H54 (cell line): ENCODE measurements at regions not wholly inside any gene's neighbourhood (a gene's known extent, or its start where the extent isn't known, plus 50 kb on each side); places are given as distances from the start of the nearest gene placed in this dataset.

ENCODE experiments used
- DNase-seq: peaks from one replicate; pipeline ENCODE4 v3.0.0; 2011; ENCODE audit warnings: low spot score, mixed read lengths; ENCODE audit not compliant: insufficient read length
- FAIRE-seq: peaks from 3 replicates; lab custom pipeline; 2011; peaks lifted over from hg19 to GRCh38; lab: Jason Lieb, UNC
- POLR2A ChIP-seq: IDR thresholded peaks from 2 replicates; pipeline ENCODE4 v1.6.1; 2011; ENCODE audit warnings: low read depth, mild to moderate bottlenecking, low read length

DNA sequence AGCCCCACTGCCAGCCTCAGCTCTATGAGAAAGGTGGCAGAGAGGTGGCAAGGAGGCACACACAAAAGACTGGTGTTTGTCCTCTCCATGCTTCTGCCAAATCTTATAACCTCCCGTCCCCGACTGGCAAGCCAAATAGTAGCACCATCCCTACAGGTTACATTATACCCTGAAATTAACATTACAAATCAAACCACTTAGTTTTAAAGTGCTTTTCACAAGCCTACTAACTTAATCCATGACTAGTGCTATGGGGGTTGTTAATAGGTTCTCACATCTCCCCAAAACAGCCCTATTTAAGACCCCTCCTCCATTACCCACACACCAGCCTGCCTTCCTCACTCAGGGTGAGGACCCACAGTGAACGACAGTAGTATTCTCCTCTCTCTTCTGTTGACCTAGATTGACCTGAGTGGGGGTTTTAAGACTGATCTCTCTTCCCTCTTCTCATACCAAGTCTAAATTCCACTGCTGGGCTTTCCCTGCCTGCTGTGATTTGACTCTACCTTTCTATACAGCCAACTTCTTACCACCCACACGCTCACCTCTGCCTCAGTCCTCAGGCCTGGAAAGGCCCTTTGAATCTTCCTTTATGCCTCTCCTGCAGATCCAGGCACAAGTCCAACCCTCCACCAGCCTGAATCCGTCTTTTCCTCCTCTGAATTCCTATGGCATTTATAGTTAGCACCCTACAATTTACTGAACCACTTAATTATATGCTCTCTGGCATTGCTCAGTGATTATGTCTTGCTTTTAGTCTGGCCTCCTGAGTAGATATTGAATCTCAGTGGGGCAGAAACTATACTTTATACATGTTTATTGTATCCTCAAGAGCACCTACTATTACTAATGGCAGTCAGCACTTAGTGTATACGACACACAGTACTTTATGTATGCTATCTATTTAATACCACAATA is 116.1 kb downstream of the TMEM174 start:
- FAIRE-seq (no peak), DNase-seq (no peak)
- no peak for TF ChIP-seq POLR2A

DNA sequence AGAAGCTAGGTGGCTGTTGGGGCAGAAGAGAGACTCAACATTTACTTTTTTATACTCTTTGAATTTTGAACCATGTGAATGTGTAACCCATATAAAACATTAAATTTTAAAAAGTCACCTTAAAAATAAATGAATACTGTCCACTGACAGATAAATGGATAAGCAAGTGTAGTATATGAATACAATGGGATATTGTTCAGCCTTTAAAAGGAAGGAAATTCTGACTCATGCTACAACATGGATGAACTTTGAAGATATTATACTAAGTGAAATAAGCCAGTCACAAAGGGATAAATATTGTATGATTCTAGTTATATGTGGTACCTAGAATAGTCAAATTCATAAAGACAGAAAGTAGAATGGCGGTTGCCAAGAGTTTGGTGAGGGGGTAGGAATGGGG is 113.9 kb downstream of the TMEM174 start:
- DNase-seq (no peak), FAIRE-seq (no peak)
- no peak for TF ChIP-seq POLR2A

DNA sequence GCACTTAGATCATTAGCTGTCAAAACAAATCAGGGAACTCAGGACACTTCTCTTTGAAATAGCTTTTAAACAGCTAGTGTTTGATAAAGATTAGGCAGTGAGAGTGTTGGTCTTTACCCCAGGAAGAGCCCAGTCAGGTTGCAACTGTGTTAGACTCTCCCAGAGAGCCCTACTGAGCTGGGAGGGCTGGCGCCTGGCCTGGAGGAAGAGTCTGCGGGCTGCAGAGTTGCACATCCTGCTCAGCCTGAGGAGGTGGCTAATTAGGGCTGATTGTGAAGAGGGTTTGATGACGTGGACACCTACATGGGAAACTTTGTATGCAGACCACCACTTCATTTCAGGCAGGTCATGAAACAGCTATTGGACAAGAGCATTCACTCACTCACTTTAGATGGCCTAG is 112.0 kb downstream of the TMEM174 start:
- DNase-seq (no peak), FAIRE-seq (no peak)
- TF ChIP-seq POLR2A = no peak

DNA sequence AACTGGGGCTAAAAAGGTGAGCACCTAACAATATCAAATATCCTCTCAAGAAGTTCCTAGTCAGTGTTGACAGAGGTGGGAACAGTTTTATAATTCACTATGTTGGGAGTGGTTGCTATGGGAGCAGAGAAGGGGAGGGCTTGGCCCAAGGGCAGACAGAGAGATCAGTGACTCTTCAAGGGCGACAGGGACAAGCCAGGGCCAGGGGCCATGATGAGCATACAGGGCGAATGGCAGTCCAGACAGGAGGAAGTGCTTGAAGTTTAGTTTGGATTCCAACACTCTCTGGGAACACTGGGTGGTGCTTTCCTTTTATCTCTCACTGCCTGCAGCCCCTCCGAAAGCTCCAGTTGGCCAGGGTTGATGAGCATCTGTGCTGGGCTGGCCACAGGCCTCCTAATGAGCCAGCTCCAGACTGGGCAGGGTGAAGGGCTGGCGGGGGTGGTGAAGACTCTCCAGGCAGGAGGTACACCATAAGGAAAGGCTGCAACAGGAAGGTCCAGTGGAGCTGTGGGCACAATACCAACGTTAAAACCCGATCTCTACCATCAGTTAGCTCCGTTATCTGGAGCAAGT is 111.3 kb downstream of the TMEM174 start:
- FAIRE-seq (no peak), DNase-seq (no peak)
- no peak for TF ChIP-seq POLR2A

DNA sequence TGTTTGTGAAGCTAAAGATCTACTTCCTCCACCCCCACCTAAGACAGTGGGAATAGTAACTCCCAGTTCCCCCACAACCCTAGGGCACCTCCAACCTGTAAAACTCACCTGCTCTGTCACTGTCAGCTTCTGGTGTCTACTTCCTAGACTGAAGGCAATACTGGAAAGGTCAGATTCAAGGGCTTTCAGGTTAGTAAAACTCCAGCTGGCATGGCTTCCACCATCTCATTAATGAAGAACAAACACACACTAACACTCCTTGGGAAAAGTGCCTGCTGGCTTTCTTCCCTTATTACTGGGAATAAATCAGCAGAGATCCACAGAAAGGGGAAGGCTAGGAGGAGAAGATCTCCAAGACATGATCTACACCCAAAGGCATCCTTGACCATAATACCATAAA is 109.9 kb downstream of the TMEM174 start:
- no peak for DNase-seq
- no peak for FAIRE-seq
- no peak for TF ChIP-seq POLR2A

DNA sequence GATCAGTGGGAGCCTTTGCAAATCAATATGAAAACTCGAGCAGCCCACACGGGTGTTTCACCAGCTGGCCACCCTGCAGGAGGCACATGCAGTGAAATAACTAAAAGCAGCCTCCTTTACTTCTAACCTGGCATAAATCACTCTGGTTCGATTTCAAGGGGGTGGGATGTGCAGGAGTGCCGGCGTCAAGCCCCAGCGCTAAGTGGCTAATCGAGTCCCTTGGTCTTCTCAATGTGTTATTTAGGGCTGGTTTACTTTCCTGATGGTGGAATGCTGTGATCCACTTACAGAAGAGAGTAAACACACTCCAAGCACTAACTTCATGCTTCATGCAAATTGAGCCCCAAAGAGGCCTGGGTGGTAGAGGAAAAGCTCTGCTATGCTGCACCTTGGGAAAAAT is 109.4 kb downstream of the TMEM174 start:
- FAIRE-seq (no peak), DNase-seq (no peak)
- no peak for TF ChIP-seq POLR2A

DNA sequence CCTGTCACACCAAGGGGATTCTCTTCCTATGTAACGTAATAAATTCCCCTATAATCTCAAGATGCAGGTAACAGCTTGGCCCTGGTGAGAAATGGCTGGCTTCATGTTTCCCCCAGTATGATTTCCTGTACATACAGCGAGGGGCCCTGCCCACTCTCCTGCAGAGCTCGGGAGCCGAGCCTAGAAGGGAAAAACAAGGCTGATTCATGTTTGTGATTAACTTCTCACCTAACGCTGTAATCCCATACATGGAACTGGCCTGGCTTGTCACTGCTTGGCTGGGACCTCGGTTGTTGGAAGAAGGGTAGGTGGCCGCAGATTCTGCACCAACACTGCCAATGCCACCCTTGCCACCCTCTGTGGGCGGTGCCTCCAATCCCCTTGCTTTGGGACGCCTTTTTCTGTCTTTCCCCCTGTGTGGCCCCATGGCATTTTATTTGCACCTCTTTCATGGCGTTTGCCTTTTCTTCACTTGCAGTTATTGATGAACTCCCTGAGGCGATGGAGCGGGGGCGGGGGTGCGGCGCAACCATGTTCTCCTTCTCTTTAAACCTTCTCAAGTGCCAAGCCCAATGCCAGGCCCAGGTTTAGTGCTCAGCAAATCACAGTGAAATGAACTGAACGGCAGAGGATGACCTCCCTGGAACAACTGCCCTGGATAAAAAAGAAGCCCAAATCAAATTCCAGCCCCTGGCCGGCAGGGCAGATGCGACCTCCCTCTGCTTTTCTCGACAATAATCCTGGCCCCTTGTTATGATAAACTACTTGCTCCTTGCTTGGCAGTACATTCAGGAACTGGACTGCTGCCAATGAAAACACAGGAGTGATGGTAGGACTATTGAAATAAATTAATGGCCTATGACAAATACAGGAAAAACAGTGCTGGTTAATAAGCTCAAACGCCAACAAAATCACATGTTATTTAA is 108.1 kb downstream of the TMEM174 start:
- peak; percentile 75 for FAIRE-seq
- no peak for TF ChIP-seq POLR2A
- no peak for DNase-seq

DNA sequence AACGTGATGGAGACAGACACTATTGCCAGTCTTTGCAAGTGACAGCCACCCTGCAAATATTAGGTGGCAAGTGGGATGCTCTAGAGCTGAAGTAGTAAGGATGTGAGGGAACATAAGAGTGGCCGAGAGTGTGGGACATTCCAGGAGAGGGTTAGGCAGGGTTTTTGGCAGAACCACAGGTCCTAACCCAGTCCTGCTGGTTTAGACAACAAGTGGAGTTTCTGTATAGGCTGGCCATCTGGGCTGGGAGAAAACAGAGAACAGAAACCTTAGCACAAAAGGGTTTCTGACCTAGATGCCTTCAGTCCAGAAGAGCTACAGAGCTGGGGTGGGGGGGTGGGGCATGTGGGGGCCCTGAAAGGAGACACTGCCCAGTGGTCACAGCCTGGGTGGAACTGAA is 107.4 kb downstream of the TMEM174 start:
- no peak for FAIRE-seq
- TF ChIP-seq POLR2A = no peak
- no peak for DNase-seq

DNA sequence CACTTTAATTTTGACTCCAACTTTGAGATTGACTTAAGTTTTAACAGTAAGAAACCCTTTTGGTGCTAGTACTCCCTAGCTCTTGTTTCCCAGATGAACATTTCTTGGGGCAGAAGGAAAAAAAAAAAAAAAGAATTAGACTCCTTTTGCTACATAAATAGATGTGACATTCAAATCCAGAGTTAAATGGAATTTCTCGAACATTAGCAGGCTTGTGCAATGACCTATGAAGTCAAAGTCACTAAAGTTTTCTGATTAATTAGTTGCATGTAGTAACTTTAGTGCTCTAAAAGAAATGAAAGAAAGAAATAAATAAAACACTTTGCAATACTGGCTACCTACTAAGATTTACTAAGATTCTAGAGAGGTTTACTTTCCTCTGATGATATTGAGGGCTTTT is 106.8 kb downstream of the TMEM174 start:
- no peak for FAIRE-seq
- TF ChIP-seq POLR2A = no peak
- DNase-seq = no peak

DNA sequence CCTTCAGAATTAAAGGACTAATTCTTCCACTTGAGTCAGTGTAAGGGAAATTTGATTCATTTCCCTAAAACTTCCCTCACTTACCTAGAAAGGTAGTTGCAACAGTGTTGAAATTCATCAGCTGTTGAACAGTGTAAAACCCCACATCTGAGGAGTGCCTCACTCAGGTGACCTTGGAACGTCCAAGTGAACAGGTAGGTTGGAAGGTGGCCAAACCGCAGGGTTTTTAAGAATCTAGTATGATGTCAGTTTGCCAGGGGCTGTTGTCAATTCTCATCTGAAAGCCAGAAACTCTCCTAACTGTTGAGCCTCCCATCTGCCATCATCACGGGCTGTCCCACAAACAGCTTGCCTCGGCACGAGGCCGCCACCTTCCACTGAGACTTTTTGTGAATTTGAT is 105.7 kb downstream of the TMEM174 start:
- FAIRE-seq (no peak), DNase-seq (no peak)

DNA sequence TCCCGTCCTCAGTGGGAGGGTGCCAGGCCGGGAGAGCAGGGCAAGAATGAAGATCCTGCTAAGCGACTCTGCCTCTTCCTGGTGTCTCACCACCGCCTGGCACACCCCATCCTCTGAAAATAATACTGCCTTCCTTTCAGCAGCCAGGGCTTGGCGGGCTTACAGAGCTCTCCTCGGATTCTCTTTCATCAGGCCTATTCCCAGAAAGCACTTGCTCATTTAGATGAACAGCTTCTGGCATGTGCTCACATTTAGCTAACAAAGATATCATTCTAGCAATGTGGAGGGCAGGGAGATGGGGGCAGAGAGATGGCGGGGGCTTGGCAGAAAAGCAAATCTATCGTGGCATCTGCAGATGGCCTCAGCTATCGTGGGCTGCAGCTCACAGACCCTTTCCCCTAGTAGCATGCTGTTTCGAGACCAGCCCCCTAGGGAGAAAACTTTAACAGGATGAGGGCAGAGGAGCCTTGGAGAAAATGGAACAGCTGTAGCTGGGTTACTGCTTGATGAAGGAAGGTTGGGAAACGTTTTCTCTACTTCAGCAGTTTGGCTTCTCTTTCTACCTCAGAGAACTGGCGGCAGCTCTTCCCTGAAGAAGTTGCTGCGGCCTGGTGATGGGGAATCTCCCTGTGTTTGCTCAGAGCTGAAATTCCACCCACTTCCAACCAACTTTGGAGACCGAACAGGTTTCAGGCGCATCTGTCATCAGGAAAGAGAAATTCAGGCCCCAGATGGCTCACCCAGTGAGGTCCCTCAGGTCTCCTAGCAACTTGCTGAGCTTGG is 102.1 kb downstream of the TMEM174 start:
- FAIRE-seq (no peak), DNase-seq (no peak)
- TF ChIP-seq POLR2A = no peak

More for the DNA sequence above, 105.7 kb downstream of the TMEM174 start:
- no peak for TF ChIP-seq POLR2A

DNA sequence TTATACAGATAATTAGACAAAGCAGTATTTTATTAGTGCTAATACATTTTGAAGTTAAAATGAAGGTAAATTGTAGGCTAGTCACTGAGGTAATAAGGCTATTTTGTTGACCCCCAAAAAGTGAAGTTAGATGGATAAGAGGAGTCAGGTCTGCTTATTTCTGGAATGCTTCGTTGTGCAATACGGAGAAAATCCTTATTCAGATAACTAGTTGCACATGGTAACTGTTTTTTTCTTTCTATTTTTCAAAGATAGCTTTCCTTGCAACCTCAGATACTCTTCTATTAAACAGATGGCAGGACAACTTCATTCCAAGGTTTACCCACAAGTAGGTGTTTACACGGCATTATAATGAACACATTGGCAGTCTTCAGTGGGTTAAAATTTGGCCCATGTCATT is 101.1 kb downstream of the TMEM174 start:
- no peak for FAIRE-seq
- no peak for DNase-seq
- TF ChIP-seq POLR2A = no peak

DNA sequence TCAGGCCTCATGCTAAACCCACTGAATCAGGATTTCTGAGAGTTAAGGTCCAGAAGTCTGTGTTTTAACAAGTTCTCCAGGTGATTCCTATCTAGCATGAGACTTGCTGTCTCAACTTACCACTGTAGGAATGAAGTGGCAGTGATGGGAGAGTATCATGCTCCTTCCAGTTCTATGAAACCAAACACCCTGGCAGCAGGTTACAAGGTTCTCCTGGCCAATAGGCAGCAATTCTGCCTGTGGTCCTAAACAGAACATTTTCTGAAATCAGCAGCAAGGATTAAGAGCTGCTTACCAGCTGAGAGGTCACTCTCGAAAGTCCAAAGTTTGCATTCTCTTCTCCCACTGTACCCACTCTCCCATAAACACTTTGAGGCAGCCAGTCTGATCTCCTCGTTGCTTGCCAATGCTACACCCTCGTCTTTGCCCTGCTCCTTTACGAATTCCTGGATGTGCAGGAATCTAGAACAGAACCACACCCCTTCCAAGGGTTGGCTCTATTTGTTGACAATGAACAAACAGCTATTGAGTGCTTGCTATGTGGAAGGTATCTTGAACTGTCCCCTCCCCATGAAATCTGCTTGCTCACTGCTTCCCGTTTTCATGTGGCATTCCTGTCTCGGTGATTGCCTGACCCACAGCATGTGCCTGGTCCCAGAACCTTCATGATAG is 100.5 kb downstream of the TMEM174 start:
- FAIRE-seq (no peak), DNase-seq (no peak)
- no peak for TF ChIP-seq POLR2A
